Subcutaneous abdominal adipose tissue (tissue), 5 donors: ENCODE measurements at regions not wholly inside any gene's neighbourhood (a gene's known extent, or its start where the extent isn't known, plus 50 kb on each side); places are given as distances from the start of the nearest gene placed in this dataset.

Source experiments
- H3K27ac ChIP-seq: one replicate; pipeline ENCODE4 v1.7.0; 2013; ENCODE audit warnings: low read depth, mild to moderate bottlenecking, inconsistent platforms, low read length, moderate library complexity
- H3K27me3 ChIP-seq, 5 donors: one replicate each; pipeline ENCODE4 v1.7.0; 2013; ENCODE audit warnings: low read length in 5 of 5, inconsistent platforms in 1 of 5; ENCODE audit not compliant: control insufficient read depth in 5 of 5, insufficient read depth in 4 of 5
- H3K36me3 ChIP-seq, 5 donors: one replicate each; pipeline ENCODE4 v1.7.0; 2013; ENCODE audit warnings: low read length in 5 of 5; ENCODE audit not compliant: control insufficient read depth in 5 of 5, insufficient read depth in 5 of 5
- H3K4me1 ChIP-seq, 5 donors: one replicate each; pipeline ENCODE4 v1.7.0; 2013; ENCODE audit warnings: low read length in 5 of 5, mild to moderate bottlenecking in 3 of 5, moderate library complexity in 1 of 5; ENCODE audit not compliant: control insufficient read depth in 5 of 5, insufficient read depth in 5 of 5
- H3K4me3 ChIP-seq, 5 donors: one replicate each; pipeline ENCODE4 v1.7.0; 2013; ENCODE audit warnings: low read length in 5 of 5, low read depth in 1 of 5
- H3K9ac ChIP-seq, 5 donors: one replicate each; pipeline ENCODE4 v1.7.0; 2013; ENCODE audit warnings: low read length in 5 of 5, mild to moderate bottlenecking in 4 of 5, moderate library complexity in 3 of 5
- H3K9me3 ChIP-seq, 5 donors: one replicate each; pipeline ENCODE4 v1.7.0; 2013; ENCODE audit warnings: low read length in 5 of 5; ENCODE audit not compliant: control insufficient read depth in 5 of 5
- donor health status: healthy.
- donor health status: healthy.
- donor health status: healthy.
- donor health status: healthy.
- donor health status: healthy.

DNA sequence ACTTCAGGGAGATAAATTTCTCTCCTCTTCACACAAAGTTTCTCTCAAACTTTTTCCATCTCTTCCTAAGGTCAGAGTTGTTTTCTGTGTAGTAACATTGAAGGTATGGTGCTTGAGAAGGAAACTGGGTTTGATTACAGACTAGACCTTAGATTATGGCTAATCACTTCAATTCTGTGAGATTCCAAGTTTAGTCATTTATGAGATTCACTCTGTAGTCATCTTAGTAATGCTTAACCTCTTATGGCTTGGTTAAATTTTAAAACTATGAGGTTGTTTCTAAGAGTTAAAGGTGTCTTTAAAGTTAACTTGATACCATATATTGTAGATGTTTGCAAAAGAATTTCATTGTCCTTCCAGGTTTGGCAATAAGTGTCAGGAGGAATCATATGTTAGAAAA is 1092.2 kb downstream of the KCNT2 start:
- Histone ChIP-seq H3K36me3 (no peaks in the 10 kb centered on the region), H3K4me1 (no peaks in the 10 kb centered on the region), H3K27me3 (no peaks in the 10 kb centered on the region), H3K9me3 (peaks cover 0 to 3% (median 0%) of the 10 kb centered on the region in 5 donors), H3K27ac (no peak overlapping the region), H3K4me3 (no peak overlapping the region), H3K9ac (no peak overlapping the region)

GRCh38 chr1:195511501-195511900 is 1096.7 kb downstream of the KCNT2 start:
- Histone ChIP-seq H3K27ac (no peak overlapping the region), H3K4me3 (no peak overlapping the region), H3K36me3 (no peaks in the 10 kb centered on the region), H3K4me1 (no peaks in the 10 kb centered on the region), H3K27me3 (no peaks in the 10 kb centered on the region), H3K9ac (no peak overlapping the region), H3K9me3 (peaks cover 0 to 3% (median 0%) of the 10 kb centered on the region in 5 donors)

- Histone ChIP-seq H3K9me3 (no peaks in the 10 kb centered on the region), H3K36me3 (peaks cover 0 to 3% (median 0%) of the 10 kb centered on the region in 5 donors), H3K4me1 (no peaks in the 10 kb centered on the region), H3K9ac (no peak overlapping the region), H3K4me3 (no peak overlapping the region), H3K27ac (no peak overlapping the region), H3K27me3 (no peaks in the 10 kb centered on the region)
Measured at GRCh38 chr1:195501118-195501517, 1107.1 kb downstream of the KCNT2 start.

GRCh38 chr1:195495720-195496635 is 1112.3 kb downstream of the KCNT2 start:
- Histone ChIP-seq H3K36me3 (no peaks in the 10 kb centered on the region), H3K27me3 (no peaks in the 10 kb centered on the region), H3K4me1 (no peaks in the 10 kb centered on the region), H3K4me3 (no peak overlapping the region), H3K9ac (no peak overlapping the region), H3K27ac (no peak overlapping the region), H3K9me3 (peaks cover 0 to 7% (median 2%) of the 10 kb centered on the region in 5 donors)

GRCh38 chr1:195482137-195482536 is 1126.1 kb downstream of the KCNT2 start:
- no peaks in the 10 kb centered on the region for H3K27me3 ChIP-seq
- no peak overlapping the region for H3K9ac ChIP-seq
- H3K4me1 ChIP-seq, result peaks cover 0 to 27% (median 13%) of the 10 kb centered on the region in 5 donors
- no peak overlapping the region for H3K4me3 ChIP-seq
- peaks cover 0 to 5% (median 0%) of the 10 kb centered on the region in 5 donors for H3K9me3 ChIP-seq
- no peaks in the 10 kb centered on the region for H3K36me3 ChIP-seq
- H3K27ac ChIP-seq, result no peak overlapping the region

DNA sequence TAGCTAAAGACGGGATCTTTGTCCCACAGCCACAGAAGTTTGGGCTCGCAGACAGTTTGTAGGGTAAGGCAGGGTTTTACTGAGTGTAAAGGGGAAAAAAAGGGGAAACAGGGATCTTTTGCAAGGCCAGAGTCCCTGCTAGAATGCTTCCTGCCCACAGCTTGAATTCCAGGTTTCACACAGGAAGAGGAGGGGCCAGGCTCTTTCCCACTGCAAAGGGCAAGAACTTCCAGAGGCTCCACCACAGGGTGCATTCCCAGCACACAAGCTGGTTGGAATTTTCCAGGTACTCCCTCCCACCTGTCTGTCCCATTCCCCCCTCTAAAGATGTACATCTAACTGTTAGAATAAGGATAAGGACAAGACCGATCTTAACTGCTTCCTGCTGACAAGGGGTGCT is 1126.9 kb downstream of the KCNT2 start:
- Histone ChIP-seq H3K36me3 (no peaks in the 10 kb centered on the region), H3K27me3 (no peaks in the 10 kb centered on the region), H3K9me3 (peaks cover 0 to 5% (median 0%) of the 10 kb centered on the region in 5 donors), H3K4me3 (peak overlapping the region in 3 of 5 donors; percentile 22 to 41 (median 30)), H3K4me1 (peaks cover 0 to 27% (median 13%) of the 10 kb centered on the region in 5 donors), H3K27ac (peak overlapping the region; percentile 50), H3K9ac (no peak overlapping the region)

- Histone ChIP-seq H3K4me1 (peaks cover 0 to 4% (median 0%) of the 10 kb centered on the region in 5 donors), H3K9me3 (peaks cover 0 to 11% (median 3%) of the 10 kb centered on the region in 5 donors), H3K9ac (no peak overlapping the region), H3K27ac (no peak overlapping the region), H3K4me3 (no peak overlapping the region), H3K36me3 (no peaks in the 10 kb centered on the region), H3K27me3 (no peaks in the 10 kb centered on the region)
Measured at GRCh38 chr1:195475568-195475967, 1132.7 kb downstream of the KCNT2 start.

DNA sequence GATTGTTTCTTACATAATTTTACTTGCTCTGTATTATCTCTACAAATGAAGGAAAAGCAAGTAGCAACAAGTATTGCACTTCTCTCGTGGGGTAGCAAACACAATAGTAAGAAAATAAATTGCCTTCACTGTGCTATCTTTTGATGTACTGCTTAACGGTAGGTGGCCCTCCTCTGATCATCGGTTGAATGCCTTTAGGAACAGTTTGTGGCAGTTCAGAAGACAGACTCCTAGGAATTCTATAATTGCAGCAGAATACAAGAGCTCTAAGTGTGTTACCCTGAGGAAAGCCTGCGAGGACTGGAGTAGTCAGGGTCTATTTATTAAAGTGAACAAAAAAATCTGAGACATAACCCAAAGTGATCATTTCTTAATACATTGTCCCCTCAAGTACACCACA is 1135.9 kb downstream of the KCNT2 start:
- Histone ChIP-seq H3K27me3 (no peaks in the 10 kb centered on the region), H3K9me3 (peaks cover 0 to 11% (median 3%) of the 10 kb centered on the region in 5 donors), H3K4me1 (no peaks in the 10 kb centered on the region), H3K9ac (no peak overlapping the region), H3K4me3 (no peak overlapping the region), H3K36me3 (no peaks in the 10 kb centered on the region), H3K27ac (no peak overlapping the region)

DNA sequence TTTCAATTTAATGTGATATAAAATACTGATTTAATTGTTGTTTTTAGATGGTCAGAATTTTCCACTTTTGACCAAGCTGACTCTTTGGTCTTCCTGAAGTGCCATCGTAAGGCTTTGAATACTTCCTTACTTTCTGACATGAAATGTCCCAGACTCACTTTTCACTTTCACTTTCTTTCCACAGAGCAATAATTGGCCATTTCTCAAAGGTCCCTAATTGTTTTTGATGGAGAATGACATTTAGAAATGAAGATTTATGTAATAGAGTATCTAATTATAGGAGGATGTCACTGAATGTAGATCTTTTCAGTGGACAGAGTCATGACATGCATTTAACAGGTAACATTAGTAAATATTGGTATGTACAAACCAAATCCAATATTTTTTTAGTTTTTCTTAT is 1141.6 kb downstream of the KCNT2 start:
- no peak overlapping the region for H3K9ac ChIP-seq
- H3K27ac ChIP-seq, result no peak overlapping the region
- no peaks in the 10 kb centered on the region for H3K36me3 ChIP-seq
- H3K4me1 ChIP-seq, result no peaks in the 10 kb centered on the region
- H3K27me3 ChIP-seq, result no peaks in the 10 kb centered on the region
- H3K9me3 ChIP-seq, result no peaks in the 10 kb centered on the region
- H3K4me3 ChIP-seq, result no peak overlapping the region

GRCh38 chr1:195462646-195463045 is 1145.6 kb downstream of the KCNT2 start:
- Histone ChIP-seq H3K27me3 (no peaks in the 10 kb centered on the region), H3K4me3 (no peak overlapping the region), H3K9ac (no peak overlapping the region), H3K27ac (no peak overlapping the region), H3K36me3 (no peaks in the 10 kb centered on the region), H3K9me3 (no peaks in the 10 kb centered on the region), H3K4me1 (no peaks in the 10 kb centered on the region)
